Mesenchymal stem cell (in vitro differentiated cells and primary cell): ENCODE measurements at regions not wholly inside any gene's neighbourhood (a gene's known extent, or its start where the extent isn't known, plus 50 kb on each side); places are given as distances from the start of the nearest gene placed in this dataset.
A peak's percentile ranks its signal among the peaks of the same experiment; 100 is the strongest.

Experiments used
- DNase-seq: peaks from one replicate; pipeline ENCODE4 v3.0.0-alpha.2; 2013
- H2AFZ ChIP-seq: one replicate; pipeline ENCODE4 v1.6.1; 2013; ENCODE audit warnings: low read depth, mild to moderate bottlenecking, control low read depth, inconsistent platforms, low read length, moderate library complexity
- H2AK5ac ChIP-seq: 2 replicates; pipeline ENCODE4 v1.6.1; 2013; ENCODE audit warnings: low read length, moderate library complexity, mild to moderate bottlenecking, inconsistent platforms; ENCODE audit not compliant: severe bottlenecking
- H2BK120ac ChIP-seq: one replicate; pipeline ENCODE4 v1.6.1; 2013; ENCODE audit warnings: low read depth, mild to moderate bottlenecking, inconsistent platforms, low read length, moderate library complexity
- H2BK12ac ChIP-seq, 2 experiments: one replicate each; pipeline ENCODE4 v1.6.1; 2013; ENCODE audit warnings: inconsistent platforms in 2 of 2, low read length in 2 of 2, mild to moderate bottlenecking in 2 of 2, moderate library complexity in 2 of 2, control low read depth in 1 of 2
- H2BK15ac ChIP-seq: one replicate; pipeline ENCODE4 v1.6.1; 2013; ENCODE audit warnings: mild to moderate bottlenecking, low read depth, inconsistent platforms; ENCODE audit not compliant: poor library complexity, severe bottlenecking
- H2BK5ac ChIP-seq: 2 replicates; pipeline ENCODE4 v1.6.1; 2013; ENCODE audit warnings: low read depth, mild to moderate bottlenecking, low read length, control low read depth, inconsistent platforms; ENCODE audit not compliant: poor library complexity, severe bottlenecking
- H3K14ac ChIP-seq, 2 experiments: one replicate each; pipeline ENCODE4 v1.6.1; 2013; ENCODE audit warnings: inconsistent platforms in 2 of 2, low read length in 2 of 2, control low read depth in 1 of 2, mild to moderate bottlenecking in 1 of 2, moderate library complexity in 1 of 2
- H3K18ac ChIP-seq, 2 experiments: one replicate each; pipeline ENCODE4 v1.6.1; 2013; ENCODE audit warnings: inconsistent platforms in 2 of 2, low read length in 2 of 2, control low read depth in 1 of 2, low read depth in 1 of 2, mild to moderate bottlenecking in 1 of 2
- H3K23ac ChIP-seq, 2 experiments: one replicate each; pipeline ENCODE4 v1.6.1; 2013; ENCODE audit warnings: inconsistent platforms in 2 of 2, low read length in 2 of 2, mild to moderate bottlenecking in 2 of 2, moderate library complexity in 2 of 2, control low read depth in 1 of 2
- H3K27ac ChIP-seq: 2 replicates; pipeline ENCODE4 v1.5.1; 2013; ENCODE audit warnings: mild to moderate bottlenecking, moderate library complexity, low read length, control low read depth, inconsistent platforms; ENCODE audit not compliant: poor library complexity, severe bottlenecking
- H3K27me3 ChIP-seq, 2 experiments: 2 replicates each; pipeline versions ENCODE4 v1.6.1 to v1.7.0; 2013; ENCODE audit warnings: low read length in 2 of 2, mild to moderate bottlenecking in 2 of 2, moderate library complexity in 2 of 2, control low read depth in 1 of 2, inconsistent platforms in 1 of 2; ENCODE audit not compliant: control insufficient read depth in 1 of 2, insufficient read depth in 1 of 2
- H3K36me3 ChIP-seq, 2 experiments: 2 replicates each; pipeline versions ENCODE4 v1.6.1 to v1.7.0; 2013; ENCODE audit warnings: low read length in 2 of 2, control low read depth in 1 of 2, inconsistent platforms in 1 of 2, low read depth in 1 of 2, mild to moderate bottlenecking in 1 of 2; ENCODE audit not compliant: insufficient read depth in 2 of 2, control insufficient read depth in 1 of 2
- H3K4ac ChIP-seq, 2 experiments: one replicate each; pipeline ENCODE4 v1.6.1; 2013; ENCODE audit warnings: inconsistent platforms in 2 of 2, low read length in 2 of 2, mild to moderate bottlenecking in 2 of 2, moderate library complexity in 2 of 2, control low read depth in 1 of 2, low read depth in 1 of 2
- H3K4me1 ChIP-seq: 2 replicates; pipeline ENCODE4 v1.6.1; 2013; ENCODE audit warnings: low read depth, low read length, control low read depth; ENCODE audit not compliant: control insufficient read depth, insufficient read depth
- H3K4me2 ChIP-seq: 2 replicates; pipeline ENCODE4 v1.6.1; 2013; ENCODE audit warnings: low read length, mild to moderate bottlenecking, inconsistent platforms; ENCODE audit not compliant: poor library complexity, severe bottlenecking
- H3K4me3 ChIP-seq, 2 experiments: 2 replicates each; pipeline versions ENCODE4 v1.5.1 to v1.7.0; 2013; ENCODE audit warnings: low read length in 2 of 2, mild to moderate bottlenecking in 2 of 2, control low read depth in 1 of 2, low read depth in 1 of 2; ENCODE audit not compliant: insufficient read depth in 1 of 2
- H3K79me1 ChIP-seq: replicated peaks from 2 replicates; pipeline ENCODE4 v1.6.1; 2013; ENCODE audit warnings: mild to moderate bottlenecking, control low read depth, low read length, inconsistent platforms; ENCODE audit not compliant: poor library complexity, severe bottlenecking
- H3K9ac ChIP-seq: 2 replicates; pipeline ENCODE4 v1.7.0; 2013; ENCODE audit warnings: mild to moderate bottlenecking, low read length, moderate library complexity
- H3K9me3 ChIP-seq: 2 replicates; pipeline ENCODE4 v1.7.0; 2013; ENCODE audit warnings: mild to moderate bottlenecking, low read length; ENCODE audit not compliant: control insufficient read depth
- H4K8ac ChIP-seq: one replicate; pipeline ENCODE4 v1.6.1; 2013; ENCODE audit warnings: inconsistent platforms, mild to moderate bottlenecking, low read length, moderate library complexity
- H4K91ac ChIP-seq: one replicate; pipeline ENCODE4 v1.6.1; 2013; ENCODE audit warnings: mild to moderate bottlenecking, low read length, inconsistent platforms
- WGBS: methylation state at CpG from one replicate; pipeline ENCODE4 v1.1.7; 2013; ENCODE audit warnings: mixed read lengths; 5-methylcytosine and 5-hydroxymethylcytosine counted together

DNA sequence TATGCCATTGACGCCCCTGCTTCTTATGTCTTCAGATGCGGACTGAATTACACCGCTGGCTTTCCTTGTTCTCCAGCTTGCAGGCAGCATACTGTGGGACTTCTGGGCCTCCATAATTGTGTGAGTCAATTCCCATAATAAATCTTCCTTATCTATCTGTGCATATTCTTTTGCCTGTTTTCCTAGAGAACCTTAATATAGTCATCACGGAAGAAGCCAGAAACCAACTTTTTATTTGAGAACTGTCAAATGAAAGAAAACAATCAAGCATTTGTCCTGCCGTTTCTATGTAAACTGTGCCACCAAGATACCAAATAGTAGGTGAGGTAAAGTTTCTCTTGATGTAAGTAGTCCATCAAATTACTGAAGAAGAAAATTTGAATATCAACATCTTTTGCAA, 51.8 kb upstream of the B3GALNT1 start:
- Histone ChIP-seq H3K4me3 (no peak overlapping the region), H2BK12ac (peak overlapping the region in 1 of 2 experiments; percentile 52), H3K36me3 (no peaks in the 10 kb centered on the region), H3K14ac (no peak overlapping the region), H2BK5ac (no peak overlapping the region), H3K9me3 (peaks cover 4% of the 10 kb centered on the region), H3K4ac (no peak overlapping the region), H3K23ac (no peak overlapping the region), H2BK15ac (no peak overlapping the region), H2AFZ (no peak overlapping the region), H4K8ac (no peak overlapping the region), H3K79me1 (no peaks in the 10 kb centered on the region), H3K4me1 (no peaks in the 10 kb centered on the region), H3K18ac (peak overlapping the region in 1 of 2 experiments; percentile 52), H2AK5ac (no peak overlapping the region), H4K91ac (no peak overlapping the region), H2BK120ac (no peak overlapping the region), H3K4me2 (no peak overlapping the region), H3K27ac (no peak overlapping the region), H3K27me3 (no peaks in the 10 kb centered on the region), H3K9ac (no peak overlapping the region)
- 84% methylated on average over 4 of the region's 5 CpGs for WGBS
- DNase-seq, result peak; percentile 36

DNA sequence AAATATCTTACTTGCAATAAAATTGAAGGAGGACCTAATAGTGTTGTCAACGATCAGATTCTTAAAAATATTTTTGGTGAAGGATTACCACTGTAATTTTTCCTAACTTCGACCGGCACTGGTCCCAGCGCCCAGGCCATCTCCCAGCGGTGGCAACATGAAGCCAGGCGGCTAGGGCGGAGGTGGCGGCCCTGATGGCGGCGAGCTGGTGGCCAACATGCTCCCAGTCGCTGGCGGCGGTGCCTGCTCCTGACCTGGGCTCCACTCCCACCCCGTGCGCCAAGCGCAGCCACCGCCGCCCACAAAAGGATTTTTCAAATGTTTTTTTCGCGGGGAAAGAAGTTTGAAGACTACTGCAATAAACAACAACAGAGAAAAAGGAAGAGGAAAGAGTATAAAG, 56.5 kb upstream of the B3GALNT1 start:
- no peak overlapping the region for H3K14ac ChIP-seq
- H3K9me3 ChIP-seq, result peaks cover 36% of the 10 kb centered on the region
- H3K4me1 ChIP-seq, result no peaks in the 10 kb centered on the region
- no peak overlapping the region for H4K91ac ChIP-seq
- H2BK120ac ChIP-seq, result no peak overlapping the region
- no peaks in the 10 kb centered on the region for H3K27me3 ChIP-seq
- no peaks in the 10 kb centered on the region for H3K79me1 ChIP-seq
- no peak overlapping the region for H2AK5ac ChIP-seq
- 97% methylated on average over 14 of the region's 20 CpGs for WGBS
- no peak overlapping the region for H3K4me3 ChIP-seq
- no peak overlapping the region for H2BK12ac ChIP-seq
- H4K8ac ChIP-seq, result no peak overlapping the region
- no peak overlapping the region for H3K23ac ChIP-seq
- no peak overlapping the region for H3K27ac ChIP-seq
- no peak overlapping the region for H2BK5ac ChIP-seq
- H3K36me3 ChIP-seq, result no peaks in the 10 kb centered on the region
- no peak overlapping the region for H3K4ac ChIP-seq
- no peak overlapping the region for H3K18ac ChIP-seq
- H3K9ac ChIP-seq, result no peak overlapping the region
- DNase-seq, result no peak
- H2BK15ac ChIP-seq, result no peak overlapping the region
- no peak overlapping the region for H2AFZ ChIP-seq
- H3K4me2 ChIP-seq, result no peak overlapping the region

DNA sequence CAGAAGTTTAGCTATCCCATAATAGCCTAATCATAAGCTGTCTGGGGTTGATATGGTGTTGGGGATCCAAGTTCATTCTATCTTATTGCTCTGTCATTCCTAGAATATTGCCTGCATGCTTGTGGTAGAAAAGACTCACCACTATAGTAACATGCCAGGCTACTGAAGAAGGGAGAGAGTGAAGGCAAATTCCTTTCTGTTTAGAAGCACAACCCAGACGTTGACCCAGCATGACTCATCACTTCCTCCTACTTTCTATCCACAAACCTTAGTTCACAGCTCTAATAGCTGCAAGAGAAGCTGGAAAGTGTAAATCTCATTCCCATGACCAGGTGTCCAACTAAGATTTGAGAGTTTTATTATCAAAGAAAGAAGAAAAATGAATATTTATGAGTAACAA, 57.8 kb upstream of the NMD3 start:
- no peak overlapping the region for H4K8ac ChIP-seq
- H3K4me1 ChIP-seq, result no peaks in the 10 kb centered on the region
- no peak overlapping the region for H4K91ac ChIP-seq
- no peak overlapping the region for H2BK5ac ChIP-seq
- H3K4ac ChIP-seq, result no peak overlapping the region
- H2BK15ac ChIP-seq, result no peak overlapping the region
- no peak overlapping the region for H3K18ac ChIP-seq
- no peaks in the 10 kb centered on the region for H3K36me3 ChIP-seq
- H3K23ac ChIP-seq, result no peak overlapping the region
- no peaks in the 10 kb centered on the region for H3K27me3 ChIP-seq
- H2AK5ac ChIP-seq, result no peak overlapping the region
- no peak overlapping the region for H2BK120ac ChIP-seq
- no peak overlapping the region for H3K4me2 ChIP-seq
- no peak overlapping the region for H3K4me3 ChIP-seq
- peaks cover 36% of the 10 kb centered on the region for H3K9me3 ChIP-seq
- no peak overlapping the region for H3K14ac ChIP-seq
- WGBS, result no CpG with 5 or more reads among the region's 1 CpG
- H3K27ac ChIP-seq, result no peak overlapping the region
- H2BK12ac ChIP-seq, result no peak overlapping the region
- no peak overlapping the region for H3K9ac ChIP-seq
- DNase-seq, result peak; percentile 94
- H2AFZ ChIP-seq, result no peak overlapping the region
- no peaks in the 10 kb centered on the region for H3K79me1 ChIP-seq

DNA sequence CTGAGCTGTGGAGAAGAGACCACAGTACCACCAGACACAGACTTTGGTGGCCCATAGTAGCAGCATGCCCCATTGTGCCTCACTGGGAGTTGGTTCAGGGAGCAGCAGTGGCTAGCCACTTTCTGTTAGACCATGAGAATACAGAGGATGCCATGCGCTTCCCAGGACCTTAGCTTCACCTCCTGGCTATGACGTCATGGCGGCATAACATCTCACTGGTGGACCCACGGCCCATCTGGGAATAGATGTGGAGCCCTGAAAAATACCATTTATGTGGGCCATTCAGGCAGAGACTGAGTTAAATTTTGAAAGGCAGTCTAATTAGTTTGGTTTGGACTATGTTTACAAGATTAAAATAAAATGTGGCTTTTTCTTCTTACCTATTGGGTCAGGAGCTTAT, 55.1 kb upstream of the NMD3 start:
- no peak overlapping the region for H4K8ac ChIP-seq
- no peak overlapping the region for H3K4me2 ChIP-seq
- H3K4ac ChIP-seq, result no peak overlapping the region
- no peak overlapping the region for H2AFZ ChIP-seq
- DNase-seq, result no peak
- H2BK5ac ChIP-seq, result no peak overlapping the region
- no peaks in the 10 kb centered on the region for H3K4me1 ChIP-seq
- H3K9me3 ChIP-seq, result peaks cover 32% of the 10 kb centered on the region
- H3K23ac ChIP-seq, result no peak overlapping the region
- no peak overlapping the region for H4K91ac ChIP-seq
- no peak overlapping the region for H3K27ac ChIP-seq
- no peaks in the 10 kb centered on the region for H3K27me3 ChIP-seq
- H2AK5ac ChIP-seq, result no peak overlapping the region
- no peaks in the 10 kb centered on the region for H3K36me3 ChIP-seq
- H3K79me1 ChIP-seq, result no peaks in the 10 kb centered on the region
- no peak overlapping the region for H2BK120ac ChIP-seq
- H3K9ac ChIP-seq, result no peak overlapping the region
- H3K4me3 ChIP-seq, result peak overlapping the region in 1 of 2 experiments; percentile 15
- no peak overlapping the region for H3K14ac ChIP-seq
- 96% methylated on average over 4 of the region's 4 CpGs for WGBS
- no peak overlapping the region for H3K18ac ChIP-seq
- no peak overlapping the region for H2BK12ac ChIP-seq
- no peak overlapping the region for H2BK15ac ChIP-seq
